Gastrocnemius medialis (tissue), 4 donors: ENCODE measurements at regions not wholly inside any gene's neighbourhood (a gene's known extent, or its start where the extent isn't known, plus 50 kb on each side); places are given as distances from the start of the nearest gene placed in this dataset.

Experiments
- ATAC-seq, 2 donors: fragments of 150-250 bp; one replicate each; pipeline ENCODE4 v1.9.1; 2016
- DNase-seq, 2 donors: peaks; one replicate each; pipeline ENCODE4 v3.0.0-alpha.2; 2019
- H3K27ac ChIP-seq, 4 donors: fragments of 200-600 bp; sonication (generic); 1 replicate in 1 of 4; 2 replicates in 3 of 4; pipeline ENCODE4 v1.5.1; 2016 to 2018; ENCODE audit warnings: mild to moderate bottlenecking in 2 of 4, moderate library complexity in 1 of 4
- H3K27me3 ChIP-seq, 3 donors: fragments of 200-600 bp; sonication (generic) in 2 of 3; 1 replicate in 1 of 3; 2 replicates in 2 of 3; pipeline versions ENCODE4 v1.5.1 to v1.6.0; 2016 to 2019; ENCODE audit warnings: mild to moderate bottlenecking in 1 of 3, moderate library complexity in 1 of 3
- H3K36me3 ChIP-seq, 2 donors: fragments of 200-600 bp; sonication (generic) in 1 of 2; one replicate each; pipeline ENCODE4 v1.5.1; 2017 to 2018
- H3K4me1 ChIP-seq, 2 donors: fragments of 200-600 bp; sonication (generic) in 1 of 2; one replicate each; pipeline ENCODE4 v1.5.1; 2016 to 2017; ENCODE audit warnings: mild to moderate bottlenecking in 2 of 2
- H3K4me3 ChIP-seq, 4 donors: fragments of 200-600 bp; sonication (generic) in 3 of 4; 1 replicate in 1 of 4; 2 replicates in 3 of 4; pipeline ENCODE4 v1.5.1; 2016 to 2019; ENCODE audit warnings: mild to moderate bottlenecking in 2 of 4
- H3K9me3 ChIP-seq, 3 donors: fragments of 200-600 bp; sonication (generic) in 2 of 3; 1 replicate in 1 of 3; 2 replicates in 2 of 3; pipeline ENCODE4 v1.5.1; 2016 to 2019
- POLR2A ChIP-seq, 2 donors: fragments of 450-650 bp; IDR thresholded peaks; one replicate each; pipeline ENCODE4 v1.6.1; 2017; ENCODE audit warnings: antibody characterized with exemption in 2 of 2, mild to moderate bottlenecking in 2 of 2, moderate library complexity in 2 of 2
- in situ Hi-C, 4 donors: fragments of 200-750 bp; cut with MboI; loops; one replicate each; pipeline versions ENCODE4 v1.15.0 to v1.8.0; 2017; ENCODE audit warnings: low sequenced_read_pairs in 4 of 4
- intact Hi-C: fragments of 100-400 bp; cut with DNase I; formaldehyde crosslinking; loops from one replicate; pipeline ENCODE4 v1.15.1; 2023; ENCODE audit warnings: low total_unique reads
- TF ChIP-seq, protein P1 (sequence below), 5 experiments: fragments of 450-650 bp in 3 of 5; fragments of 200-600 bp in 2 of 5; sonication (generic) in 2 of 5; IDR thresholded peaks in 4 of 5; conservative IDR thresholded peaks in 1 of 5; 1 replicate in 4 of 5; 2 replicates in 1 of 5; pipeline ENCODE4 v1.5.1; 2016 to 2019; ENCODE audit warnings: antibody characterized with exemption in 5 of 5, mild to moderate bottlenecking in 3 of 5, moderate library complexity in 3 of 5

DNA sequence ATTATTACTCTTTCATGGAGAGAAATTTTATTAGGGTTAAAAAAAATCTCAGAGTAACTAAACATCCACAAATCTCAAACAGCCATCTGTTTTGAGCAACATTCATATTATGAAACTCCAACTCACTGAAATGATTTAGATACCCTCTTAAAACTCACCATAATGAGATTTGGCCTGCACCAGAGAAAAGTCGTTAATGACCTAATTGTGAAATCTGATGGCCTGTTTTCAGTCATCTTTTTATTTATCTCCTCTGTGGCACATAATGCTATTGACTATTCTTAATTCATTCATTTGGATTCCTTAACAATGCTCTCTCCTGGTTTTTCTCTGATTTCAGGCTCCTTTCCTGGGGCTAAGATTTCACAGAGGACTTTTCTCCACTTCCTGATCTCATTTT lies 192.7 kb downstream of the RNF144B start:
- in situ Hi-C loops, result loop anchor here in 1 of 4 donors (25.0 kb wide), 1 partner anchor 1482 kb away; no protein-coding TSS in a partner anchor
- ATAC-seq (no peak), DNase-seq (no peak)
- no peak overlapping the region for H3K27ac ChIP-seq
- H3K36me3 ChIP-seq, result no peaks in the 10 kb centered on the region
- intact Hi-C loops, result no loop called here
- TF ChIP-seq, protein P1, sequence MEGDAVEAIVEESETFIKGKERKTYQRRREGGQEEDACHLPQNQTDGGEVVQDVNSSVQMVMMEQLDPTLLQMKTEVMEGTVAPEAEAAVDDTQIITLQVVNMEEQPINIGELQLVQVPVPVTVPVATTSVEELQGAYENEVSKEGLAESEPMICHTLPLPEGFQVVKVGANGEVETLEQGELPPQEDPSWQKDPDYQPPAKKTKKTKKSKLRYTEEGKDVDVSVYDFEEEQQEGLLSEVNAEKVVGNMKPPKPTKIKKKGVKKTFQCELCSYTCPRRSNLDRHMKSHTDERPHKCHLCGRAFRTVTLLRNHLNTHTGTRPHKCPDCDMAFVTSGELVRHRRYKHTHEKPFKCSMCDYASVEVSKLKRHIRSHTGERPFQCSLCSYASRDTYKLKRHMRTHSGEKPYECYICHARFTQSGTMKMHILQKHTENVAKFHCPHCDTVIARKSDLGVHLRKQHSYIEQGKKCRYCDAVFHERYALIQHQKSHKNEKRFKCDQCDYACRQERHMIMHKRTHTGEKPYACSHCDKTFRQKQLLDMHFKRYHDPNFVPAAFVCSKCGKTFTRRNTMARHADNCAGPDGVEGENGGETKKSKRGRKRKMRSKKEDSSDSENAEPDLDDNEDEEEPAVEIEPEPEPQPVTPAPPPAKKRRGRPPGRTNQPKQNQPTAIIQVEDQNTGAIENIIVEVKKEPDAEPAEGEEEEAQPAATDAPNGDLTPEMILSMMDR (IDR thresholded peaks at IDR 0.05 in 4 of 5, conservative IDR thresholded peaks at IDR 0.05 in 1 of 5), result no peak
- TF ChIP-seq POLR2A (IDR thresholded peaks at IDR 0.05), result no peak
- no peaks in the 10 kb centered on the region for H3K27me3 ChIP-seq
- no peaks in the 10 kb centered on the region for H3K4me1 ChIP-seq
- no peaks in the 10 kb centered on the region for H3K9me3 ChIP-seq
- no peak overlapping the region for H3K4me3 ChIP-seq

DNA sequence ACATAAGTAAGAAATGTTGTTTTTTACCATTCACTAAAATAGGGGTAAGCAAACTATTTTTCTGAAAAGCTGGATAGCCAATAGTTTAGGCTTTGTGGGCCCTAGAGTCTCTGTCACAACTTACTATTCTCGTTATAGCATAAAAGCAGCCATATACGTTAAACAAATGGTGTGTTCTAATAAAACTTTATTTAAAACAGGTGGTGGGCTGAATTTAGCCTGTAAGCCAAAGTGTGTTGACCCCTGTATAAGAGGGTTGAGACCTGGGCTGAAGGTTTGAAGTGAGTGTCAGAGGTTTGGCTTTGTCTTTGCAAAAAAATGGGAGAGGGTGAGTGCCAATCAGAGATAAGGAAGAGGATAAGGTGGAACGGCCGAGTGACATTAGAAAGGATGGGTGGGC lies 197.2 kb downstream of the RNF144B start:
- Histone ChIP-seq H3K36me3 (no peaks in the 10 kb centered on the region), H3K4me1 (no peaks in the 10 kb centered on the region), H3K9me3 (no peaks in the 10 kb centered on the region), H3K27me3 (no peaks in the 10 kb centered on the region), H3K4me3 (no peak overlapping the region), H3K27ac (peak overlapping the region in 1 of 4 donors; percentile 54)
- intact Hi-C loops, result no loop called here
- TF ChIP-seq, protein P1 (IDR thresholded peaks at IDR 0.05 in 4 of 5, conservative IDR thresholded peaks at IDR 0.05 in 1 of 5), result no peak
- TF ChIP-seq POLR2A (IDR thresholded peaks at IDR 0.05), result no peak
- in situ Hi-C loops, result loop anchor here in 1 of 4 donors (25.0 kb wide), 1 partner anchor 1478 kb away; no protein-coding TSS in a partner anchor
- DNase-seq (no peak), ATAC-seq (no peak)

DNA sequence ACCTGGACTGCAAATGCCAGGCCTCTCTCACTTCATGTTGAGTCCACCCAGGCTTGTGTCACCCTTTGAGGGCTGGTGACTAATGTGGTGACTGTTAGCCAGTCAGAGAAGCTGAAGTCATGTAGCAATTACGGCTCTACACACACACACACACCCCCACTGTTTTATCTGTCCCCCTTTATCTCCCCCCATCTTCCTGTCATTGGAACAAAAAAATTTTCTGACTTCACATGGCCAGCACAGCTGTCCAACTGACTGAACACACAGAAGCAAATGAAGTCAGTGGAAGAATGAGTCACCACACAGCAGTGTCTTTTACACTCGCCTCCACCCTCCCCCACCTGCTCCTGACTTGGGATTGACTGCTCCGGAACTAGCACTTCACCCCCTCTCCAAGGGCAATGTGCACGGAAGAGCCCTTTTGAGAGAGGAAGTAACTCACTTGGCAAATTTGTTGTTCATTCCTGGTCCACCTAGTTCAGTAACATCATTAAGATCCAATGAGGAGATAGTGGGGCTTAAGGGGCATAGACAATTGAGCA lies 198.0 kb downstream of the RNF144B start:
- DNase-seq, result peak in 1 of 2 donors; percentile 35
- peak; percentile 63 to 80 for ATAC-seq
- Histone ChIP-seq H3K27ac (peak overlapping the region in 1 of 4 donors; percentile 54), H3K27me3 (no peaks in the 10 kb centered on the region), H3K4me1 (no peaks in the 10 kb centered on the region), H3K4me3 (no peak overlapping the region), H3K9me3 (no peaks in the 10 kb centered on the region), H3K36me3 (no peaks in the 10 kb centered on the region)
- intact Hi-C loops (no loop called here), in situ Hi-C loops (loop anchor here in 1 of 4 donors (25.0 kb wide), 1 partner anchor 1477 kb away; no protein-coding TSS in a partner anchor)
- TF ChIP-seq, protein P1 (IDR thresholded peaks at IDR 0.05 in 4 of 5, conservative IDR thresholded peaks at IDR 0.05 in 1 of 5), result no peak
- TF ChIP-seq POLR2A (IDR thresholded peaks at IDR 0.05), result no peak

DNA sequence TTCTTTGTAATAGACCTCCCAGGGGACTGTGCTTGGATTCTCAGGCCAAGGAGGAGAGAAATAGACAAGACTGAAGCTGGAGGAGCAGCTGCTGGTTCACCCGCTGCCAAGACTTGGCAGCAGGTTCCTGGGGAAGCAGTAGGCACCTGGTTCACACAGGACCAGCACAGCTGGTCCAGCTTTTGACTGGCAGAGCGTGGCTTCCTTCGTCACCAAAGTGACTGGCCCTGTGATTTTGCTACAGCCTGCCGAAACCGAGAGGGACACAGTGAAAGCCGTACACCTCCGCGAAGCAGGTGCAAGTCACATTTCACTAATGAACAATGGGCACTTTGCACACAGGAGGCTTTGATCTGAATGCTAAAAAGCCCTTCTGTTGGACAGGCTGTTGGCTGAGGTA lies 199.0 kb downstream of the RNF144B start:
- intact Hi-C loops (no loop called here), in situ Hi-C loops (loop anchor here in 1 of 4 donors (25.0 kb wide), 1 partner anchor 1476 kb away; no protein-coding TSS in a partner anchor)
- DNase-seq, result no peak
- Histone ChIP-seq H3K9me3 (no peaks in the 10 kb centered on the region), H3K27ac (peak overlapping the region in 1 of 4 donors; percentile 54), H3K4me1 (no peaks in the 10 kb centered on the region), H3K4me3 (no peak overlapping the region), H3K36me3 (no peaks in the 10 kb centered on the region), H3K27me3 (no peaks in the 10 kb centered on the region)
- no peak for ATAC-seq
- TF ChIP-seq POLR2A (IDR thresholded peaks at IDR 0.05), result no peak
- TF ChIP-seq, protein P1 (IDR thresholded peaks at IDR 0.05 in 4 of 5, conservative IDR thresholded peaks at IDR 0.05 in 1 of 5), result no peak
